OCI-LY1 (cell line): ENCODE measurements at regions not wholly inside any gene's neighbourhood (a gene's known extent, or its start where the extent isn't known, plus 50 kb on each side); places are given as distances from the start of the nearest gene placed in this dataset.

Source experiments
- H2AFZ ChIP-seq: fragments of 200-600 bp; sonication (generic), shearing (Covaris generic); 2 replicates; pipeline ENCODE4 v1.6.0; 2014; ENCODE audit warnings: antibody characterized with exemption, mild to moderate bottlenecking, low read length
- H3F3A ChIP-seq: fragments of 200-600 bp; sonication (generic), shearing (Covaris generic); 2 replicates; pipeline ENCODE4 v1.6.0; 2014; ENCODE audit warnings: mild to moderate bottlenecking, antibody characterized with exemption, low read length, moderate library complexity; ENCODE audit not compliant: insufficient read depth
- H3K27ac ChIP-seq: fragments of 200-600 bp; sonication (generic); 2 replicates; pipeline ENCODE4 v1.5.1; 2014; ENCODE audit warnings: low read length, mixed run types, mild to moderate bottlenecking, low read depth; ENCODE audit not compliant: poor library complexity, severe bottlenecking
- H3K27me3 ChIP-seq: fragments of 200-600 bp; sonication (generic); 2 replicates; pipeline ENCODE4 v1.6.0; 2014; ENCODE audit warnings: antibody characterized with exemption, mild to moderate bottlenecking, low read length, moderate library complexity; ENCODE audit not compliant: insufficient read depth
- H3K36me3 ChIP-seq: fragments of 200-600 bp; sonication (generic); 2 replicates; pipeline ENCODE4 v1.6.1; 2014; ENCODE audit warnings: mild to moderate bottlenecking, antibody characterized with exemption, low read length, moderate library complexity, mixed read lengths; ENCODE audit not compliant: insufficient read depth
- H3K4me1 ChIP-seq: fragments of 200-600 bp; sonication (generic); 2 replicates; pipeline ENCODE4 v1.5.1; 2014; ENCODE audit warnings: mild to moderate bottlenecking, low read length, moderate library complexity; ENCODE audit not compliant: insufficient read depth, severe bottlenecking
- H3K4me2 ChIP-seq: fragments of 200-600 bp; sonication (generic), shearing (Covaris generic); 2 replicates; pipeline ENCODE4 v1.6.1; 2014; ENCODE audit warnings: low read length
- H3K4me3 ChIP-seq: fragments of 200-600 bp; sonication (generic); 2 replicates; pipeline ENCODE4 v1.5.1; 2014; ENCODE audit warnings: low read length, low read depth, mild to moderate bottlenecking, mixed read lengths; ENCODE audit not compliant: poor library complexity, severe bottlenecking
- H3K79me2 ChIP-seq: fragments of 200-600 bp; shearing (Covaris generic); 2 replicates; pipeline ENCODE4 v1.6.1; 2016; ENCODE audit warnings: mixed run types, low read length, mixed read lengths; ENCODE audit not compliant: insufficient read depth
- H3K9ac ChIP-seq: fragments of 200-600 bp; sonication (generic), shearing (Covaris generic); 2 replicates; pipeline ENCODE4 v1.6.1; 2014; ENCODE audit warnings: mild to moderate bottlenecking, low read length, mixed read lengths
- H3K9me2 ChIP-seq: fragments of 200-600 bp; sonication (generic), shearing (Covaris generic); 2 replicates; pipeline ENCODE4 v1.6.1; 2014; ENCODE audit warnings: low read depth, mild to moderate bottlenecking, low read length, mixed read lengths
- H3K9me3 ChIP-seq: fragments of 200-600 bp; shearing (Covaris generic); 2 replicates; pipeline ENCODE4 v1.6.1; 2014; ENCODE audit warnings: low read length, mixed read lengths
- H4K20me1 ChIP-seq: fragments of 200-600 bp; sonication (generic), shearing (Covaris generic); 2 replicates; pipeline ENCODE4 v1.6.0; 2016; ENCODE audit warnings: mild to moderate bottlenecking, low read length; ENCODE audit not compliant: insufficient read depth
- CTCF ChIP-seq: fragments of 200-600 bp; sonication (generic), shearing (Covaris generic); IDR thresholded peaks from 2 replicates; pipeline ENCODE4 v1.5.1; 2017; ENCODE audit warnings: mild to moderate bottlenecking, antibody characterized with exemption, low read length, moderate library complexity, mixed read lengths
- EZH2 ChIP-seq: fragments of 200-600 bp; sonication (generic), shearing (Covaris generic); IDR thresholded peaks from 2 replicates; pipeline ENCODE4 v1.8.0; 2017; ENCODE audit warnings: borderline replicate concordance, mixed run types, mild to moderate bottlenecking, antibody characterized with exemption, low read length, moderate library complexity, mixed read lengths

- H2AFZ ChIP-seq = no peak overlapping the region
- H4K20me1 ChIP-seq = no peaks in the 10 kb centered on the region
- H3K4me1 ChIP-seq = no peaks in the 10 kb centered on the region
- TF ChIP-seq CTCF (no peak), EZH2 (no peak)
- no peaks in the 10 kb centered on the region for H3K9me3 ChIP-seq
- no peak overlapping the region for H3K4me3 ChIP-seq
- H3F3A ChIP-seq = no peaks in the 10 kb centered on the region
- H3K27me3 ChIP-seq = no peaks in the 10 kb centered on the region
- H3K36me3 ChIP-seq = no peaks in the 10 kb centered on the region
- no peaks in the 10 kb centered on the region for H3K9me2 ChIP-seq
- no peak overlapping the region for H3K4me2 ChIP-seq
- H3K9ac ChIP-seq = no peak overlapping the region
- H3K27ac ChIP-seq = no peak overlapping the region
- no peaks in the 10 kb centered on the region for H3K79me2 ChIP-seq
Observed at GRCh38 chr12:19065223-19065622, 64.3 kb upstream of the PLEKHA5 start.

GRCh38 chr12:19065871-19066270 lies 63.7 kb upstream of the PLEKHA5 start:
- Histone ChIP-seq H3K4me3 (no peak overlapping the region), H3K36me3 (no peaks in the 10 kb centered on the region), H4K20me1 (no peaks in the 10 kb centered on the region), H3K4me2 (no peak overlapping the region), H3K9me3 (no peaks in the 10 kb centered on the region), H3K9me2 (no peaks in the 10 kb centered on the region), H2AFZ (no peak overlapping the region), H3K9ac (no peak overlapping the region), H3K27ac (no peak overlapping the region), H3K79me2 (no peaks in the 10 kb centered on the region), H3F3A (no peaks in the 10 kb centered on the region), H3K27me3 (no peaks in the 10 kb centered on the region), H3K4me1 (no peaks in the 10 kb centered on the region)
- TF ChIP-seq EZH2 (no peak), CTCF (no peak)

- Histone ChIP-seq H3K4me2 (no peak overlapping the region), H3K9me3 (no peaks in the 10 kb centered on the region), H3K4me3 (no peak overlapping the region)
Observed at GRCh38 chr12:19066475-19067001, 63.0 kb upstream of the PLEKHA5 start.

More at GRCh38 chr12:19066475-19067001, 63.0 kb upstream of the PLEKHA5 start:
- no peaks in the 10 kb centered on the region for H3K36me3 ChIP-seq
- no peak overlapping the region for H2AFZ ChIP-seq
- no peaks in the 10 kb centered on the region for H3K79me2 ChIP-seq
- no peaks in the 10 kb centered on the region for H3K27me3 ChIP-seq
- TF ChIP-seq CTCF (no peak), EZH2 (no peak)
- no peaks in the 10 kb centered on the region for H3K4me1 ChIP-seq
- no peak overlapping the region for H3K27ac ChIP-seq
- no peaks in the 10 kb centered on the region for H3K9me2 ChIP-seq
- H3F3A ChIP-seq = no peaks in the 10 kb centered on the region
- no peak overlapping the region for H3K9ac ChIP-seq
- no peaks in the 10 kb centered on the region for H4K20me1 ChIP-seq
